Memory B cell (primary cell): ENCODE measurements at regions not wholly inside any gene's neighbourhood (a gene's known extent, or its start where the extent isn't known, plus 50 kb on each side); places are given as distances from the start of the nearest gene placed in this dataset.
"Not testable (repeated sequence)": the region's sequence is repeated elsewhere in the genome, so short reads cannot be mapped to it uniquely, and the experiment has no call there.

Source experiments
- ATAC-seq: fragments of 150-1000 bp; cut with Tn5 transposase; 2 replicates; pipeline ENCODE4 v1.10.0; 2021; ENCODE audit warnings: low read depth, mild to moderate bottlenecking, moderate library complexity
- DNase-seq, 2 donors: peaks; one replicate each; pipeline ENCODE4 v3.0.0; 2022; ENCODE audit warnings: low spot score in 2 of 2
- H3K27ac Mint-ChIP-seq: one replicate; pipeline ENCODE4 v1.8.0; 2022; ENCODE audit warnings: mild to moderate bottlenecking, moderate library complexity, mixed read lengths
- H3K27me3 Mint-ChIP-seq: one replicate; pipeline ENCODE4 v1.8.0; 2022; ENCODE audit warnings: mixed read lengths
- H3K36me3 Mint-ChIP-seq: one replicate; pipeline ENCODE4 v1.8.0; 2022; ENCODE audit warnings: mild to moderate bottlenecking, mixed read lengths
- H3K4me1 Mint-ChIP-seq: one replicate; pipeline ENCODE4 v1.8.0; 2022; ENCODE audit warnings: mixed read lengths
- H3K4me3 Mint-ChIP-seq: one replicate; pipeline ENCODE4 v1.8.0; 2022; ENCODE audit warnings: mild to moderate bottlenecking, moderate library complexity, mixed read lengths
- H3K9me3 Mint-ChIP-seq: one replicate; pipeline ENCODE4 v1.8.0; 2022; ENCODE audit warnings: mixed read lengths

DNA sequence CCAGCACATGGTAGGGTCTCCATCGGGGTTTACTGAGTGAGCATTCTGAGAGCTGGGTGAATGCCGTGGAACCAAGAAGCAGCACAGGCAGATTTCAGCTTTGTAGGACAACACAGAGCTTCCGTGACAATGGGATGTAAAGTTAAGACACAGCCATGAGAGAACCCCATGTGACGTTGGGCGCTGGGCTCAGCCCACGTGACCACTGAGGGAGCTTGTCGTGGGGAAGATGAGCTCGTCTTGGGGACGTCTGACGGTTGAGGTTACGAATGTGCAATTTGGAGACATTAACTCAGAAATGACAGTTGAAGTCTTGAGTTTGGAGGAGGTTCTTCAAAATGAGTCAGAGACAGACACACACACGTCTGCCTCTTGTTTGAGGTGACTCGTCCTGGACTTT lies 51.5 kb upstream of the MUC20 start:
- not testable (repeated sequence) for H3K27me3 Mint-ChIP-seq, DNase-seq, H3K4me1 Mint-ChIP-seq, H3K9me3 Mint-ChIP-seq, ATAC-seq, H3K27ac Mint-ChIP-seq, H3K4me3 Mint-ChIP-seq
- H3K36me3 Mint-ChIP-seq = peaks cover 24% of the 10 kb centered on the region

DNA sequence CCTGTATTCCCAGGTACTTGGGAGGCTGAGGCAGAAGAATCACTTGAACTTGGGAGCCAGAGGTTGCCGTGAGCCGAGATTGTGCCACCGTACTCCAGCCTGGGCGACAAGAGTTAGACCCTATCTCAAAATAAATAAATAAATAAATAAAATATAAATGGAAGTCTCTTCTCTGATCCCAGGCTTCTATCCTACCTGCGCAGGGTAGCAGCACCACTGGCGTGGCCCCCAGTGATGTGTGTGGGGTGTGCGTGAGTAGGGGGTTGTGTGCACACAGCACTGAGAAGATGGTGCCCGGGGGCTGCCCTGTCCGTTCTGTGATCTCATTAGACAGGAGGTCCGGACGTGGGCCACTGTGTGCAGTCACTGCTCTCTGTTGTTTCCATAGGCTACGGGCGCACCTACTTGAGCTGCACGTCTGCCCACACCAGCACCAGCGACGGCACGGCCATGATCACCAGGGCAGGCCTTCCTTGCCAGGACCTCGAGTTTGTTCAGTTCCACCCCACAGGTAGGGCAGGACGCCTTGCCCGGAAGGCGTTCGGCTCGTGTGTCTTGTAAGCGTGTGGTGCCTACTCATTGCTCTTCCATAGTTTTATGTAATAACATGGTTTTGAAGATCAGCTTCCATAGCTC lies 52.5 kb upstream of the MUC20 start:
- DNase-seq, H3K9me3 Mint-ChIP-seq, H3K4me1 Mint-ChIP-seq, H3K27ac Mint-ChIP-seq, H3K4me3 Mint-ChIP-seq, H3K27me3 Mint-ChIP-seq, ATAC-seq: not testable (repeated sequence)
- peaks cover 22% of the 10 kb centered on the region for H3K36me3 Mint-ChIP-seq

DNA sequence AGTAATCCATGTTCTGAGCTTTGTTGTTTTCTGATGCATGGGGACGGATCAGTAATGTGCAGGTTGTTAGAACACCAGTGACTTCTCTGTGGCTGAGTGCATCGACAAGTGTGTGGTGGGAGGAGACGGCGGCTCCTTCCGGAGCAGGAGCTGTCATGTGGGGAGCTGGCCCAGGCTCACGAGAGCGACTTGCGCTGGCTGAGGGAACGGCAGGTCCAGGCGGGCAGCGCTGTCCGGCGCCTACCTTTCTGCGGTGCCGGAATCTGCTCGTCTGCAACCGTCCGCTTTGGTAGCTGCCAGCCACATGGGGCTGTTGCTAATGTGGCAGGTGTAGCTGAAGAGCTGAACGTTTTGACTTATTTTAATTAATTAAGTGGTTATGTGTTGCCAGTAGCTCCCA lies 55.5 kb upstream of the MUC20 start:
- H3K4me1 Mint-ChIP-seq, ATAC-seq, H3K27ac Mint-ChIP-seq, H3K4me3 Mint-ChIP-seq, DNase-seq, H3K9me3 Mint-ChIP-seq, H3K27me3 Mint-ChIP-seq: not testable (repeated sequence)
- H3K36me3 Mint-ChIP-seq = peaks cover 17% of the 10 kb centered on the region

DNA sequence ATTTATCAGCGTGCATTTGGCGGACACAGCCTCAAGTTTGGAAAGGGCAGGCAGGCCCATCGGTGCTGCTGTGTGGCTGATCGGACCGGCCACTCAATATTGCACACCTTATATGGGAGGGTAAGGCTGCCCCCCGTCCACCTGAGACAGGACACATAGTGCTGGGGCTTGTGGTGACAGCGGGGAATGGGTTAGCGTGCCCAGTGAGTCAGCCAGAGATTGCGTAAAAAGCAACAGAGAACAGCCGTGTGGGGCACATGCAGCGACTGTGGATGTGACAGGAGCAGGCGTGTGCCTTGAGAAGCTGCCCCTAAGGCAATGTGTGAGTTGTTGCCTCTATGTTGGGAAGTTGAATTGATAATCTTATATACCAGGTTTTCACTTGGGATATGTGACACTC lies 56.6 kb upstream of the MUC20 start:
- not testable (repeated sequence) for H3K27ac Mint-ChIP-seq, H3K4me3 Mint-ChIP-seq, ATAC-seq, H3K4me1 Mint-ChIP-seq, DNase-seq, H3K9me3 Mint-ChIP-seq, H3K27me3 Mint-ChIP-seq
- H3K36me3 Mint-ChIP-seq = peaks cover 14% of the 10 kb centered on the region

DNA sequence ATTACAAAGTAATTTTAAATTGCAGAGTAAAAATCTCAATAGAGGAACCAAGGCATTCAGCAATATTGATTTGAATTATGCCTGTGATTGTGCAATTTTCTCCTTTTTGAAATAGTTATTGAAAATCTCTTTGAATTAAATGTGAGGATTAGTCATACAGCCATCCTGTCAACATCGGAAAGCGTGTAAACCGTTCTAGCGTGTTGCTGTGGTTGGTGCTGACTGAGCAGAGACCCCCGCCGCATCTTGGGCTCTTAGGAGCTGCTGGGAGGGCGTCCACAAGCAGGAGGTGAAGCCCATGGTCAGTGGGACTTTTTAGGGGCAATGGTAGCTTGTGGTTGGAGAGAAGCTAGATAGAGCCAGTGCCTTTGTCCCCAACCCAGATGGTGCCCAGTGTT lies 61.6 kb upstream of the MUC20 start:
- not testable (repeated sequence) for H3K36me3 Mint-ChIP-seq, ATAC-seq, H3K27ac Mint-ChIP-seq, H3K4me3 Mint-ChIP-seq, DNase-seq, H3K27me3 Mint-ChIP-seq, H3K4me1 Mint-ChIP-seq, H3K9me3 Mint-ChIP-seq

DNA sequence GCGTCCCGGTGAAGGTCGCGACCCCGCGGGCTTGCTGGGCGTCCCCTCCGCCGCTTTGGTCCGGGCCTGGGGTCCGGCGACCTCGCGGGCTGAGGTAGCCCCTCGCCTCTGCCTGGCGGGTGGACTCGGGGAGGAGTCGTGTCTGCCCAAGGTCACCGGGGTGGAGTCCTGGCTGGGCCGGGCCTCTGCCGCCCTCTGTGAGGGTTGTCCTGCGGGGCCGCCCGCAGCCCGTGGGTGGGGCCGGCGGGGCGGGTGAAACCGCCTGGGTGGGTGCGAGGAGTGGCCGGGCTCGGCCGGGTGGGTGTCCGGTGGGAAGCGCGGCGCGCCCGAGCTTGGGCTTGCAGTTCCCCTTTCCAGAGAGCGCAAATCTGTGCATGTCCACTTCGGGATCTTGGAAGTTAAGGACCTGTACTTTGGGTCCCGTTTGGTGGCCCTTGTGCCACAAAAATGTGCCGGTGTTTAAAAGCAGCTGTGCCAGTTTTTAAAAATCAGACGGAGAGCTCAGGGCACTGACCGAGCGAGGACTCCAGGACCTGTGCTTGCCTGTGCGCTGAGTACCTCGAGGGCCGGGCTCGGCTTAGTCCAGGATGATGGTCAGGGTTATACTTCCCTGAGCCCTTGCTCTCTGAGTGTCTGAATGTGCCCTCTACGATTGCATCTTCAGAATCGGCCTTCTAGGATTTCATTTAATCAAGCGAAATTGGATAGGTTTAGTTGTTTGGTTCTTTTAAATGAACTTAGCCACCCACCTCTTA lies 62.2 kb upstream of the MUC20 start:
- not testable (repeated sequence) for H3K4me1 Mint-ChIP-seq, H3K27ac Mint-ChIP-seq, H3K9me3 Mint-ChIP-seq, H3K27me3 Mint-ChIP-seq, H3K36me3 Mint-ChIP-seq
- peak overlapping the region; percentile 39 for H3K4me3 Mint-ChIP-seq
- ATAC-seq (peak; percentile 27), DNase-seq (peak in 1 of 2 donors; percentile 38)

DNA sequence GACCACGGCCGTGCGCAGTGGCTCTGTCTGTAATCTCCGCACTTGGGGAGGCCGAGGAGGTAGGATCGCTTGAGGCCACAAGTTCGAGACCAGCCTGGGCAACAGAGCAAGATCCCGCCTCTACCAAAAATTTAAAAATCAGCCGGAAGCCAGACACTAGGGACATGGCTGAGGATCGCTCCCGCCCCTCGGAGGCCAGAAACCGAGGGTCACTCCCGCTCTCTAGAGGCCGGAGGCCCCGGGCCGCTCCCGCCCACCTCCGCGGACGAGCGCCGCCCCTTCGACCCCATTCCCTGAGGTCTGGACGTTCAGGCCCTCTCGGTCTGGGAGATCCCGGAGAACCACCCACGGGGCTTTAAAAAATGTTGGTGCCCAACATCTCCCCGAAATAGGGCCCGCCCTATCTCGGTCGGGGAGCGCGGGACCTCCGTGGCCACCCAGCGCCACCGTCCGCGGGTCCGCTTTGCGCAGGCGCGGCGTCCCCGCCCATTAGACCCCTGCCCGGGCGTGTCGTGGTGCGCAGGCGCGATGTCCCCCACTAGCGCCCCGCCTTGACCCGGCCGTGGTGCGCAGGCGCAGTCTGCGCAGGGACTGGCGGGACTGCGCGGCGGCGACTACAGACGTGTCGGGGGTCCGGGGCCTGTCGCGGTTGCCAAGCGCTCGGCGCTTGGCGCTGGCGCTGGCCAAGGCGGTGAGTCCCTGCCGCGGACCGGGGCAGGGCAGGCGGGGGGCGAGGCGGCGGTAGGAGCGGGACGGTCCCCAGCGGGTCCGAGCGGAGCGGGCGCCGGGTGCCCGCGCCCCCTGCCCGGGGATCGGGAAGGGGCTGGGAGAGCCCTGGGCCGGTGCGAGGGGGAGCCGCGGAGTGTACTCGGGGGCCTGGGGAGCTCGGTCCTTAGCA lies 63.1 kb upstream of the MUC20 start:
- Mint-ChIP-seq H3K27ac (peak overlapping the region; percentile 35), H3K4me3 (peak overlapping the region; percentile 84)

DNA sequence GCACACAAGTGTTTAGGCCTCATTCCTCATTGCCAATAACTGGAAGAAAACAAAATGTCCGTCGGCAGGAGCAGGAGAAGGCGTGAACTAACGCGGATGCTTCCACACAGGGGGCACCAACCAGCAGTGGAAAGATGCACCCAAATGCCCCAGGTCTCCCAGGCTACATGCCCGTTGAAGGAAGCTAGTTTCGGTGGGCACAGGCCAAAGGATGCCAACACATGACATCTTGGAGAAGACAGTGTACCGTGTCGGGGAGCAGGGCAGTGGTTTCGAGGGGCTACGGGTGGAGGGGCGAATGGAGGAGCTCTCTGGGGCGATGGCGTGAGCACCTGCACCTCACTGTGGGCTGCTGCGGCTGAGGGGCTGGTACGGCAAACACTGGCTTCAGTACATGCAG lies 64.7 kb upstream of the MUC20 start:
- not testable (repeated sequence) for H3K4me3 Mint-ChIP-seq, H3K36me3 Mint-ChIP-seq, H3K27ac Mint-ChIP-seq, DNase-seq, H3K27me3 Mint-ChIP-seq, ATAC-seq, H3K4me1 Mint-ChIP-seq, H3K9me3 Mint-ChIP-seq

More for the DNA sequence above, 63.1 kb upstream of the MUC20 start:
- H3K27me3 Mint-ChIP-seq, H3K4me1 Mint-ChIP-seq, H3K9me3 Mint-ChIP-seq, H3K36me3 Mint-ChIP-seq: not testable (repeated sequence)
- peak; percentile 84 to 86 for DNase-seq
- ATAC-seq = peak; percentile 91

DNA sequence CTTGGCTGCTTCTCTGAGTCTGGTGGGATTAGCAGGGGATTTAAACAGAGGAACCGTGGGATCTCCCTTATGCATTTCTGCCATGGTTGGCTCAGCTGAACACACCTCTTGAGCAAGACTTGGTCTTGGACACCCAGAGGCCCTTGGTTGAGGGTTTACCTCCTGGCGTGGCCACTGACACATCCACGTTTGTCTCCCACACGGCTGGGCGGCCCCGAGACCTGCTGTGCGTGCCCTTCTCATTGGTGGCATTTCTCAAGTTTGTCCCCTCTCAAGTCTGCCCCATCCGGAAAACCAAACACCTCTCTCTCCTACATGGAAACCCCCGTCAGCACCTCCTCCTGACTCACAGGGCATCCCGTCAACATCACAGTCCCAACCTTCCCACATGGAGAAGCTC lies 66.0 kb upstream of the MUC20 start:
- H3K4me1 Mint-ChIP-seq, ATAC-seq, H3K27ac Mint-ChIP-seq, H3K36me3 Mint-ChIP-seq, H3K9me3 Mint-ChIP-seq, H3K27me3 Mint-ChIP-seq, DNase-seq, H3K4me3 Mint-ChIP-seq: not testable (repeated sequence)

DNA sequence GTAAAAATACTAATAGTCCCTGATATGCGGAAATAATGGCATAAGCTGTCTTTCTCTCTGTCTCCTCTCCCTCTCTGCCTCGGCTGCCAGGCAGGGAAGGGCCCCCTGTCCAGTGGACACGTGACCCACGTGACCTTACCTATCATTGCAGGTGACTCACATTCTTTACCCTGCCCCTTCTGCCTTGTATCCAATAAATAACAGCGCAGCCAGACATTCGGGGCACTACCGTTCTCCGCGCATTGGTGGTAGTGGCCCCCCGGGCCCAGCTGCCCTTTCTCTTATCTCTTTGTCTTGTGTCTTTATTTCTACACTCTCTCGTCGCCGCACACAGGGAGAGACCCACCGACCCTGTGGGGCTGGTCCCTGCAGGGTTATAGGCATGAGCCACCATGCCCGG lies 66.6 kb upstream of the MUC20 start:
- H3K4me1 Mint-ChIP-seq, H3K27ac Mint-ChIP-seq, H3K27me3 Mint-ChIP-seq, H3K36me3 Mint-ChIP-seq, DNase-seq, ATAC-seq, H3K9me3 Mint-ChIP-seq, H3K4me3 Mint-ChIP-seq: not testable (repeated sequence)

DNA sequence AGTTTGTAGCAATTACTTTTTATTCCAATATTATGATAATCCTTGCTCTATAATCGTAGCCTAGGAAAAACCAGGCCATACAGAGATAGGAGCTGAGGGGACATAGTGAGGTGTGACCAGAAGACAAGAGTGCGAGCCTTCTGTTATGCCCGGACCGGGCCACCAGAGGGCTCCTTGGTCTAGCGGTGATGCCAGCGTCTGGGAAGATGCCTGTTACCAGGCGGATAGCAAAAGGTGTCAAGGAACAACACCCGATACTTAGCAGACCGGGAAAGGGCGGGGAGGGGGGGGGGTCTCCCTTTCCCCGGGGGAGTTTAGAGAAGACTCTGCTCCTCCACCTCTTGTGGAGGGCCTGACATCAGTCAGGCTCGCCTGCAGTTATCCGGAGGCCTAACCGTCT lies 67.1 kb upstream of the MUC20 start:
- not testable (repeated sequence) for H3K36me3 Mint-ChIP-seq, ATAC-seq, H3K9me3 Mint-ChIP-seq, H3K27ac Mint-ChIP-seq, H3K27me3 Mint-ChIP-seq, DNase-seq, H3K4me1 Mint-ChIP-seq, H3K4me3 Mint-ChIP-seq

DNA sequence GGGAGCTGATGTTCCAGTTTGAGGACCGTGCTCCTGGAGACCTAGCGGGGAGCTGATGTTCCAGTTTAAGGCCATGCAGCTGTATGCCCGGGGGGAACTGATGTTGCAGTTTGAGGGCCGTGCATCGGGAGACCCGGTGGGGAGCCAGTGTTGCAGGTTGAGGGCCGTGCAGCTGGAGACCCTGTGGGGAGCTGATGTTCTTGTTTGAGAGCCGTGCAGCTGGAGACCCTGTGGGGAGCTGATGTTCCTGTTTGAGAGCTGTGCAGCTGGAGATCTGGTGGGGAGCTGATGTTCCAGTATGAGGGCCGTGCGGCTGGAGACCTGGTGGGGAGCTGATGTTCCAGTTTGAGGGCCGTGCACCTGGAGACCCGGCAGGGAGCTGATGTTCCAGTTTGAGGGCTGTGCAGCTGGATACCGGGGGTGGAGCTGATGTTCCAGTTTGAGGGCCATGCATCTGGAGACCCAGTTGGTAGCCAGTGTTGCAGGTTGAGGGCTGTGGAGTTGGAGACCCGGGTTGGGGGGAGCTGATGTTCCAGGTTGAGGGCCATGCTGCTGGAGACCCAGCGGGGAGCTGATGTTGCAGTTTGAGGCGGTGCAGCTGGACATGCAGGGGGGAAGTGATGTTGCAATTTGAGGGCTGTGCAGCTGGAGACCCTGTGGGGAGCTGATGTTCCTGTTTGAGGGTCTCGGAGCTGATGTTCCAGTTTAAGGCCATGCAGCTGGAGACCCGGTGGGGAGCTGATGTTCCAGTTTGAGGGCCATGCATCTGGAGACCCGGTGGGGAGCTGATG lies 64.4 kb upstream of the APOD start:
- H3K27ac Mint-ChIP-seq, H3K4me1 Mint-ChIP-seq: not testable (repeated sequence)

DNA sequence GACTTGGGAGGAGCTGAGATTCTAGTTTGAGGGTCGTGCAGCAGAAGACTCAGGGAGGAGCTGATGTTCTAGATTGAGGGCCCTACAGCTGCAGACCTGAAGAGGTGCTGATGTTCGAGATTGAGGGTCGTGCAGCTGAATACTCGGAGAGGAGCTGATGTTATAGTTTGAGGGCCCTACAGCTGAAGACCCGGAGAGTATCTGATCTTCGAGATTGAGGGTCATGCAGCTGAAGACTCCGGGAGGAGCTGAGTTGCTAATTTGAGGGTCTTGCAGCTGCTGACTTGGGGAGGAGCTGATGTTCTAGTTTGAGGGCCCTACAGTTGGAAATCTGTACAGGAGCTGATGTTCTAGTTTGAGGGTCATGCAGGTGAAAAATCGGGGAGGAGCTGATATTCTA lies 62.1 kb upstream of the APOD start:
- not testable (repeated sequence) for H3K4me1 Mint-ChIP-seq, DNase-seq, H3K36me3 Mint-ChIP-seq, H3K4me3 Mint-ChIP-seq, H3K9me3 Mint-ChIP-seq, H3K27me3 Mint-ChIP-seq, ATAC-seq, H3K27ac Mint-ChIP-seq

More for the DNA sequence above, 64.4 kb upstream of the APOD start:
- ATAC-seq, H3K9me3 Mint-ChIP-seq, H3K4me3 Mint-ChIP-seq, DNase-seq, H3K36me3 Mint-ChIP-seq, H3K27me3 Mint-ChIP-seq: not testable (repeated sequence)

DNA sequence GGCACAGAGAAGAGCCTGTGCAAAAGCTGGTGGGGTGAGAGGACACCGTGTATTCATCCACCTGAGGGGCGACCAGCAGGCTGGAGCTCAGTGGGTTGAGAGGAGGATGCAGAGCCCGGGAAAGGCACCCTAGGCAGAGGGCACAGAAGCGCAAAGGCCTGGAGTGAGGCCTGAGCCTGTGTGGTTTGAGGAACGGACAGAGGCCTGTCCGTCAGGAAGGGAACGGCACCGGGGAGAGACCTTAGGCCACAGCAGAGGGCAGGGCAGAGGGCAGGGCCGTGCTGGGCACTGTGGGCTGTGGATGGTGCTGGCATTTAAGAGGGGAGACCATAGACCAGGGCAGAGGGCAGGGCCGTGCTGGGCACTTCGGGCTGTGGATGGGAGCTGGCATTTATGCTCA lies 59.5 kb upstream of the APOD start:
- H3K27me3 Mint-ChIP-seq, H3K36me3 Mint-ChIP-seq, H3K4me3 Mint-ChIP-seq, H3K9me3 Mint-ChIP-seq, ATAC-seq, H3K4me1 Mint-ChIP-seq, DNase-seq, H3K27ac Mint-ChIP-seq: not testable (repeated sequence)
